OCI-M1 (cell line): ENCODE measurements at regions not wholly inside any gene's neighbourhood (a gene's known extent, or its start where the extent isn't known, plus 50 kb on each side); places are given as distances from the start of the nearest gene placed in this dataset.
"Not testable (repeated sequence)": the region's sequence is repeated elsewhere in the genome, so short reads cannot be mapped to it uniquely, and the experiment has no call there.

ENCODE experiments used
- DNase-seq: peaks from one replicate; lab custom pipeline; 2025; lab: John Stamatoyannopoulos, UW

DNA sequence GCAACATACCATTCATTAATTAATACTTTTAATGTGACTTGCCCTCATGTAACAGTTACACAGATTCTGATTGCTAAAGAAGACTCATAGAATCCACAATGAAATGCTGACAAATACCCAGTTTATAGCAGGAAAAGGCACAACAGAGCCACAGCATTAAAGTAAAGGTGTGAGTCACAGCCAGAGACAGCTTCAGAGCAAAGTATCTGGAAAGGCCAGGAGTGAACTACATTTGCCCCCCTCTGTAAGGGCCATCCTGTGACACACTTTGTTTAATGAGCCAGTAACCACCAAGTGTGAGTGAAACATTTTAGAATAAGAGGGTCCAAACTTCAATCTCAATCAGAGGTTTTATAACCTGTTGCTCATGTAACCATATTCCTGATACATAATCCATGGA, 133.8 kb upstream of the TACR3 start:
- no peak for DNase-seq

DNA sequence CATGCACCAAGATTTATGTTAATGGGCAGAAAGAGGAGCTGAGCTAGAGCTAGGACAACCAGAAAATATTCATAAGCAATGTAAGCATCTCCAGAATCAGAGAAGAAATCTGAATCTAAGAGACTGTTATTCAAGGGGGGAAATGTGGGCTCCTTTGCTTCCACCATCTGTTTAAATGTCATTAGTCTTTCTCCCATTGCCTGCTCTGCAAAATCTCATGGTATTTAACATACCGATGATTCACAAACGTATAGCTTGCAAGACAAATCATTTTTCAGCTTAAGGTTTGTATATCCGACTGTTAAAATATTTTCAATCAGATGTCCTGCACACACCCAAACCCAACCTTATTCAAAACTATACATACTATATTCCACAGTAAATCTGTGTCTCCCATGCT, 133.4 kb upstream of the TACR3 start:
- no peak for DNase-seq

DNA sequence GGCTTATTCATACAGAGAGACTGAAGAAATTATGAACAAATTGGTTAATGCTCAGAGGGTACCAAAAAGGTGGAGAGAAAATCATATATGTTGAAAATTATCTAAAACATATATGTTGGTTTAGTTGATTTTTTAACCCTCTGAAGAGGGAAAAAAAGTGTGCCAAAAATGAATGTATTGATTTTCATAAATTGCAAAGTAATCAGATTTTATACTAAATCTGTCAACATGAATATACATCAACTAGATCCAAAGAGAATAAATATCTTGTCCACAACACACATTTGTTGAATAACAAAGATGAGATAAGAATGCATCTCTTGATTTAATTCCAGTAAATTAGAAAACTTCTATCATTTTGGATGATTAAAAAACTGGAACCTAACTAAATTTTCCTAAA, 125.3 kb upstream of the TACR3 start:
- DNase-seq: no peak

DNA sequence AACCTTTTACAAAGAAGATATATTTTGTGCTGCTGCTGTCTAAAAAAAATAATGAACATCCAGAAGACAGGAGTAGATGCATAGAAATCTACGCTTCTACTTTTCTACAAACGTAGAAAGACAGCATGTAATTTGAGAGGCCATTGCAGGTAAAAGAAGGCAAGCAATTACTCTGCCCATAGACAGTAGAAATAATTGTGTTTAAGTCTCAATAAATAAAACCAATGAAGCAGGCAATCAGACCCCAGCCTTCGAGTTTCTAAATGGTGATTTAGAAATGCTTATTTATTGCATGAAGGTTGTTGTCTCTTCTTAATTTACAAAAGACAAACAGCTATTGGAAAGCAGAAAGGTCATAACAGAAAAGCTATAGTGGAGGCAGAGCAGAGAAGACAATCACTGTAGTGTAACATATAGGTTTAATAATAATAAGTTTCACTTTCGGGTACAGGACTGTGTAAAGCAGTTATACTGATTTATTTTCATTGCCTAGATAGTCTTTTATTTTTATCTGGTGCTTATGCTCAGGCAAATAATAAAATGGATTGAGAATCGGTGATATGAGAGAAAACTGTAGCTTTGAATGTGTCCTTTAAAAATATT, 123.0 kb upstream of the TACR3 start:
- DNase-seq: peak; percentile 9

DNA sequence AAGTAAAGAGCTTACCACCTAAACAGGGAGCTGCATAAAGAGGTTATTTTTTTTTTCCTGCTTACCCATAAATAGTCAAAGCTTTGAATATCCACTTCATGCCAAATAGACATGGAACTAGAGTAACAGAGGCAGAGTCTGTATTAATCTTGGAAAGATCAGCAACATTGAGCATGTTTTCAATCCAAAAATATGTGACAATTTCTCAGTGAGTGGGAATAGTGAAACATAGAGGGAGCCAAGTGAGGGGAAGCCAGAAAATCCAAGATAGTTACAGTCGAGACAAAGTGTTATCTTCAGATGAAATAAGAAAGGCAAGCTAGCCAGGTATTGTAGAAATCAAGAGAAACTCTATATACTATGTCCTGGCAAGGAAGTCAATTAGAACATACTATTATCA, 122.3 kb upstream of the TACR3 start:
- no peak for DNase-seq

DNA sequence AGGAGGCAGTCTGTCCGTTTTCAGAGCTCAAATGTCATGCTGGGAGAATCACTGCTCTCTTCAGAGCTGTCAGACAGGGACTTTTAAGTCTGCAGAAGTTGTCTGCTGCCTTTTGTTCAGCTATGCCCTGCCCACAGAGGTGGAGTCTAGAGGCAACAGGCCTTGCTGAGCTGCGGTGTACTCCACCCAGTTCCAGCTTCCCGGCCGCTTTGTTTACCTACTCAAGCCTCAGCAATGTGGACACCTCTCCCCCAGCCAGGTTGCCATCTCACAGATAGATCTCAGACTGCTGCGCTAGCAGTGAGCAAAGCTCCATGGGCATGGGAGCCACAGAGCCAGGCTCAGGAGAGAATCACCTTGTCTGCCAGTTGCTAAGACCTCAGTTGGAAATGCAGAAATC, 90.5 kb upstream of the TACR3 start:
- not testable (repeated sequence) for DNase-seq

DNA sequence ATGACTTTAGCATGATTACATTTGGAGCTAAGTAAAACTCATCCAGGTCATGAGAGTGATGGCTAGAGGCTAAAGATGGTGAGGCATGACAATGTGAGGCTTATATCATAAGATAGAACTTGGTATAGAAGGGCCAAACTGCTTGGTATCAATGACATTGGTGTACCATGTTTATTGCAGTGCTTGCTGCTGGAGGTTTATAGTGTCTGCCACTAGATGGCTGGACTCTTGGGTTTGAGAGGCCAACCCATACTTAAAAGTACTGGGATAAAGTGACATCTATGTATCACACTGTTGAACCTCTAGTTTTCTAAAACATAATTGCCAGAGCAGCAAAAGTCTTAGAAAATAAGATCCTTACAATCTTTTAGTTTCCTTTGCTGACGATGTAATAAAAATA, 83.0 kb upstream of the TACR3 start:
- no peak for DNase-seq

DNA sequence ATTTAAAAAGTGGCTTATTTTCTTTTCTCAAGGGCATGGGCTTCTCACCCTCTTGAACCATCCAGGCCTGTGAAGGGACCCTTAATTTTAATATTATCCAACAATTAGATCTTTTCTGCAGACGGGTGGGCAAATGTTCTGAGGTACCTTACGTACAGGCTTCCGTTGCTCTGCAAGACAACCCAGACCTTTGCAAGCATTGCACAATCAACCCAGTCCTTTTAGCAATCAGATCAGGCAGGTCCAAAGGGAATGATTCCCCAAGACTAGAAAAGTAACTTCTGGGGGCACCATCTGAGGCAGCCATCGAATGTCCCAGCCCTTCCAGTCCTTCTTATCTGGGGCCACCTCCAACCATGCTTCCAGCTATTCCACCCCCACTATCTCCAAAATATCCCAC, 67.3 kb upstream of the TACR3 start:
- no peak for DNase-seq

DNA sequence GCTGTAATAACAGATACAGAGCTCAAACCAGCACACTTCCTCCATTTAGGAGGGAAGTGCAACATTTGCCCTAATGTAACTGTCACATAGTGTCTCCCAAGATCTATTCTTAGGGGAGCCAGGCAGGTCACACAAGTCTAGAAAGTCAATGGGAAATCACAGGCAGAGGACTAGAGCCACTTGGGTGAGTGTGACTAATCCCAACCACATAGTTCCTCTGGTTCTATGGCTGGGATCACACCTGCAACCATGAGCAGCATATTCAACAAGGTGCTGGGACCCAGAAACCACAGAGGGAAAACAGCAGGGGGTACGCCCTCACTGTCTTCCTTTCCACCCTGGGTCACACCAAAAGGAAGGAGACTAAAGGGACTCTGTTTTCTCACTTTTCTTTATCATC, 66.8 kb upstream of the TACR3 start:
- no peak for DNase-seq

DNA sequence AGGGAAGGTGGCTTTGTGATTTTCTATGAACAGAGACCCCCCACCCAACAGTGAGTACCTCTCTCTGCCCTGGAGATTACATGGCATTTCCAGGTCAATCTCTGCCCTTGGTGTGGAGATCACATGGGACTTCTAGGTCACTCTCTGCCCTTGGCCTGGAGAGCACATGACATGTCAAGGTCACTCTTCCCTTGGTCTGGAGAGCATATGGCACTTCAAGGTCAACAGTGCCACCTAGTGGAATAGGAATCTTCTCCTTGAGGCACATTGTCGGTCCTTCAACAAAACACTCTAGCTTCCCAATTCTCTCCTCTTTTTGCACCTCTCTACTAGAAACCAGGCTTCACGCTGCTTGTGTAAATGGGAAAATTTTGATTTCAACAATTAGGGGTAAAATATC, 66.2 kb upstream of the TACR3 start:
- peak; percentile 71 for DNase-seq

DNA sequence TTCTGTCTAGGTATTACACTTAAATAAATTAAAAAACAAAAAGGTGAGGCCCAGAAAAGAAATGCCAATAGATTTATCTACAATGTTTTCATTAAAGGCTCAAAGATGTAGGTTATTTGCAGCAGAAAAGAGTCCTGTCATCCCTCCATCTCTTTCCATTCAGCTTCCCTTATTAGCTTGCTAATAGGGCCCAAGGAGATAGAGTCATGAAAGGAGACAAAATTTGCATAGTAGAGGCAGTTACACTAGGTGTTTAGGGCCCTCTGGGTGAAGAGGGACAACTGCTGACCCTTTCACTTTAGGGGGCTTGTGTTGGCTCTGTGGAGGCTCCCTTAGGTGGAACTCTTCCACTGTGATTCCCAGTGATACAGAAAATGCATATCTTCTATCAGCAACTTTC, 58.4 kb upstream of the TACR3 start:
- DNase-seq: no peak

DNA sequence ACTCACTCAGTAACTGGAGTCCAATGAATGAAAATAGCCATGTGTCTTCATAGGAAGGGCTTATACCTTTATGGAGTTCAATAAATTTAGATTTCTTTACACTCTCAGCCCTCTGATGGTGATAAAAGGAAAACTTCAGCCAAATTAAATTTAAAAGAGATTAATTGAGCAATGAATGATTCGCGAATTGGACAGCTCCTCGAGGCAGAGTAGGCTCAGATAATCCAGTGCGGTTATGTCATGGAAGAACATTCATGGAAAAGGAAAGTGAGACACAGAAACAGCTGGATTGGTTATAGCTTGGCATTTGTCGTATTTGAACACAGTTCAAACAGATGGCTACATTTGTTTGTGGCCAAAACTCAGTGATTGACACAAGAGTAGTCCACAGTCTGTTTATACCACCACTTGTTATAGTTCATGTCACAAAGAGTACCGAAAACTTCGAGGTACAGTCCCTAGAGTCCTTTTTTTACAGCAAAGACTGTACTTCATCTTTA, 54.6 kb upstream of the TACR3 start:
- no peak for DNase-seq

DNA sequence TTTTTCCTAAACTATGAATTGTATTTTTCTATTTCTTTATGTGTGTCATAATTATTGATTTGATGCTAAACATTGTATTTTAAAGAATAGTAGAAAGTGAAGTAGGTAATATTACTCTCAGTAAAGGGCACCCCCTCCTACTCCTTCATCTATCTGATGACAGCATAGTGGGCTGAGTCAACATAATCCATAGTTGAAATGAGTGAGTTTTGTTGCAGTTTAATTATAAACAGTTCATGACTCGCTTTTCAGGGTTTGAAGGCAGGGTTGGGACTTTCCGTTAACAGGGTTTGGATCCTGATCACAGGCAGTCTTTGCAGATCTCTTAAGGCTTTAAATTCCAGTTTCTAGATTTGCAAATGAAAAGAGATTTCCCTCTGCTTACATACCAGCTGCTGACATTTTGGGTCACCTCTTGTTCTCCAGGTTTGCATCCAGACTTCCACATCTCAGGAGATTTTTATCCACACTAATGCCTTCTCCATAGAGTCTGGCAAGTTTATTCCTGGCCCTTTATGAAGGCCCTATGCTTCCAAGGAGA, 54.0 kb upstream of the TACR3 start:
- no peak for DNase-seq
